NCI-H226 (cell line): ENCODE measurements at regions not wholly inside any gene's neighbourhood (a gene's known extent, or its start where the extent isn't known, plus 50 kb on each side); places are given as distances from the start of the nearest gene placed in this dataset.
A peak's percentile ranks its signal among the peaks of the same experiment; 100 is the strongest.

Experiments used
- DNase-seq: peaks from one replicate; pipeline ENCODE4 v3.0.0-alpha.2; 2015

DNA sequence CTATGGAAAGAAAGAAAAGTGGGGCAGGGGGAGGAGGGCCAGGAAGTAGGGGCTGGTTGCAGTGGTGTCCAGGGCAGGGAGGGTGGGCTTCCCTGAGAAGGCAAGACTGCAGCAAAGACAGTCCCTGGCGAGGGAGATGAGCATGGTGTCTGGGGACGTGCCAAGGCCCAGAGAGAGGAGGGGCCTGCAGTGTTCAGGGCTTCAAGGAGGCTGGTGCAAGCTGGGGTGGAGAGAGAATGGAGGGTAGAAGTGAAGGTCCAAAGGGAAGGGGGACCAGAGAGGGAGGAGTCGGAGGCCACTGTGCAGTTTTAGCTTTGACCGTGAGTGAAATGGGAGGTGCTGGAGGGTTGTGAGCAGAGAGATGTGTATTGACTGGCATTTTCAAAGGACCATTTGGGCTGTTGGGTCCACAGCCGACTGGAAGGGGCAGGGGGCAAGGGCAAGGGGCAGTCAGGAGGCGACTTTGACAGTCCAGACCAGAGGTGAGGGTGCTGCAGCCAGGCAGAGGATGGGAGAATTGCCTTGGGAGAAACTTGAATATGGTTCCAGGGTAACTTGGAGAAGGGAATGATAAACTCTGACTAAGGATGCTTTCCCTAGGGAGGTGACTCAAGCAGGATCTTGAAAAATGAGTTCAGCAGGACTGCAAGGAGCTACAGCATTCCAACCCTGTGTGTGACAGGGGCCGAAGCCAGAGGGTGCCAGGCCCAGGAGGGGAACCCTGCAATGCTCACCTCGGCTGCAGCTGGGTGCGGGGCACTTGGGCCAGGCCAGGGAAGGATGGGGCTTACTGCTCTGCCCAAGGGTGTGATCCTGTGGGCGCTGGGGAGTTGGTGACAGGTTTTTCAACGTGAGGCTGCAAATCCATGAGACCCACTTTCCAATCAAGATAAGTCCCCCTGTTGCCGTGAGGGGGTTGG is 177.1 kb upstream of the HAAO start:
- DNase-seq: peak; percentile 81

GRCh38 chr2:42967959-42968674 is 175.7 kb upstream of the HAAO start:
- no peak for DNase-seq

DNA sequence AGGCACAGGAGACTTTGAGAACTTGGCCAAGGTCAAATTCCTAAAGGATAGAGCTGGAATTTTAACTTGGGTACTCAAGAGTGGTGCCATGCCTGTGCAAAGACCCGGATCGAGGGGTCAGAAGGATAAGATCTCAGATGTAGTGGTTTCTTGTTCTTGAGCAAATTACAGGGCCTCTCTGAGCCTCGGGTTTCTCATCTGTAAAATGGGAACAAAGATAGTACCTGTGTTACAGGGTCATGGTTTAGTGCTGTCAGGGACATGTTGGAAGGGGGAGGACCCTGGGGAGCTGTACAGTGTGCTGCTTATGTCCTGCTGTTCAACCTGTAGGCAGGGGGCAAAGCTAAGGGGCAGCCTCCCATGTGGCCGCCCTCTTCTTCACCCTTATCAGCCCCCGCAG is 173.5 kb upstream of the HAAO start:
- DNase-seq: no peak

DNA sequence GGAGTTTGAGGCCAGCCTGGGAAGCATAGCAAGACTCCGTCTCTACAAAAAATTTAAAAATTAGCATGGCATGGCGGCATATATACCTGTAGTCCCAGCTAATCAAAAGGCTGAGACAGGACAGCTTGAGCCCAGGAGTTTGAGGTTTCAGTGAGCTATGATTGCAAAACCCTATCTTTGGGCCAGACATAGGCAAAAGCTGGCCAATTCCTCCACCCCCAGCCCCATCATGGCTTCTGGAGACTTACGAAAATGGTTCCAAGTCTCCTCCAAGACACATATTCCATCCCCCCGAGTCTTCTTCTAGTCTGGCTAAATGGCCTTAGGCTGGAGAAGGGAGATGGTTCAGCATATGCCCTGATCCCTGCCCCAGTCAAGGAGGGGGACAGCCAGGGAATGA is 172.8 kb upstream of the HAAO start:
- no peak for DNase-seq

- DNase-seq: peak; percentile 87
Measured at GRCh38 chr2:42964439-42965083, 172.2 kb upstream of the HAAO start.

- DNase-seq: no peak
Measured at GRCh38 chr2:42963452-42964068, 171.2 kb upstream of the HAAO start.

DNA sequence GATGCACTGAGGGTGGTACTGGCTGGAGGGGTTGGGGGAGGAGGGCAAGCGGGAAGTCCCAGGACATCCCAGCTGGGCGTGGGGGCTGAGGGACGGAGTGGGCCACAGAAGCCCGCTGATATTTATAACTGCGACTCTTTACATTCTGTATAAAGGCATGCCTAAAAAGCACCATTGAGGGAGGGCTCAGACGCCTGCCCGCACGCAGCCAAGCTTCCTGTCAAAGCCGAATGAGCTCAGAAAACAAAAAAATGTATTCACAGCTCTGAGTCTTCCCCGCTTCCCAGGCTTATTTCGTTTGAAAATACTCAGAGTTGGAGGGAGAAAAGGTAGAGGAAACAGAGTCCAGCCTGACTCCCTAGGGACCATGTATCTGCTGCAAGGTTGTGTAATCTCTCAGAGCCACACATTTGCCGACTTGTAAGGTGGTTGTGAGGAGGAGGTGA is 170.1 kb upstream of the HAAO start:
- no peak for DNase-seq

DNA sequence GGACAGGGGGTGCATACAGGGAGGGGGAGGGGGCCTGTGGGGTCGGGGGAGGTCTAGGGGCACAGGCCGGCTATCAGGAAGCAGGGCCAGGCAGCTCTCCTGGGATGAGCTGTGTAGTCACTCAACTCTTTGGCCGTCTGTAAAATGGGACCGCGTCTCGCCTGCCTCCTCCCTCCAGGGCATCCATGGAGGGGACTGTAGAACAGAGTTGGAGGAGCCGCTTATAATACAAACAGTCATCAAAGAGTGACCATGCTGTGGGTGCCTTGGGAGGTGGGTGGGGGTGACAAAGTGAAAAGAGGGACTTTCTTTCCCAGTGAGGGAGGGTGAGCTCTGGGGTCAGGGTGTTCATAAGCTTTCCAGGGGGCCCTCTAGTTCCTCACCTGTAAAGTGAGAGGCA is 169.6 kb upstream of the HAAO start:
- DNase-seq: no peak

- DNase-seq: no peak
Measured at GRCh38 chr2:42961385-42961811, 169.0 kb upstream of the HAAO start.

GRCh38 chr2:42960842-42961180 is 168.4 kb upstream of the HAAO start:
- no peak for DNase-seq

DNA sequence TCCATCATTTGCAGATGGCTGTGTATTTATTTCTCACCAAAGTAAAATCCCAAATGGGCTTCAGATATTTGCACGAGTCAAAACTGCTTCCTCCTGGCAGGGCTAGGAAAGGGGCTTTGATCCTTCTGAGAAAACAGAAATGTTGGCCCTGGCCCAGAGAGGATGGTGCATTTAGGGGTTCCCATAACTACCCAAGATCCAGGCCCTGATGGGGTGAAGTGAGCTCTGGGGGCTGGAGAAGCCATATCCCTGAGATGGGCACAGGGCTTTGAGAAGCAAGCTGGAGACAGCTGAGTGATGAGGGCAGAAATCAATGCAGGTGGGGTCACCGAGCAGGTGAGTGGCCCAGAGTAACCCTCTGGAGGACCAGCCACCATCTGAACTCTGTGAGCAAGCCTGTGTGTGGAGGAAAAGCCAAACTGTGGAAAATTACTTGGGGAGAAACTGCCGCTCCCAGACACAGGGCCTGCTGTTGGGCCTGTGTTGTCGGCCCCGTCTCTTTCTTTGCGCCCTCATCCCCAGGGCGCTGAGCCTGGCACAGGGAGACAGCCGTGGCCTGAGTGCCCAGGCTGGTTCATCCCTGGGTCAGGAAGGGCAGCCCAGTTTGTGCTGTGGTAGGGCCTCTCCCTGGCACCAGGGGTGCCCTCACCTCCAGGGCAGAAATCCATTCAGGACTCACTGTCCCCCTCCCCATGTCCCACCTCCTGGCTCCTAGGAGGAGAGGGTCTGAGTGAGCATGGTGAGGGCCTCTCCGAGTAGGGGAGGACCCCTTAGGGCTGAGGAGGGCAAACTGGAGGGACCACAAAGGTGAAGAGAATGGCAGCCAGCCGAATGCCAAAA is 167.8 kb upstream of the HAAO start:
- no peak for DNase-seq

- DNase-seq: peak; percentile 62
Measured at GRCh38 chr2:42959234-42960001, 167.0 kb upstream of the HAAO start.

DNA sequence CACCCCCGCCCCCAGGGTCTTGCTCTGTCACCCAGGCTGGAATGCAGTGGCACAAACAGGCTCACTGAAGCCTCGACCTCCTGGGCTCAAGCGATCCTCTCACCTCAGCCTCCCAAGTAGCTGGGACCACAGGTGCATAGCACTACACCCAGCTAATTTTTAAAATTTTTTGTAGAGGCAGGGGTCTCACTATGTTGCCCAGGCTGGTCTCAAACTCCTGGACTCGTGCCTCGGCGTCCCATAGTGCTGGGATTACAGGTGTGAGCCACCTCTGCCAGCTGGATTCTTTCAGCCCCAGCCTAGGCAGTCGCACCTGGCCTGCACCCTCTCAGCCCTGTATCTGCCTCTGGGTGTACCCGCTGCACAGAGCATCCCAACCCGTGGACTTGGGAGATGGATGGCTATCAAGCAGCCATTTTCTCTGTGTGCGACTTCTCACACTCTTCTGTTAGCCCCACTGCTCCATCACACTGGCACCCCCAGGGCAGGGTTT is 166.4 kb upstream of the HAAO start:
- no peak for DNase-seq

DNA sequence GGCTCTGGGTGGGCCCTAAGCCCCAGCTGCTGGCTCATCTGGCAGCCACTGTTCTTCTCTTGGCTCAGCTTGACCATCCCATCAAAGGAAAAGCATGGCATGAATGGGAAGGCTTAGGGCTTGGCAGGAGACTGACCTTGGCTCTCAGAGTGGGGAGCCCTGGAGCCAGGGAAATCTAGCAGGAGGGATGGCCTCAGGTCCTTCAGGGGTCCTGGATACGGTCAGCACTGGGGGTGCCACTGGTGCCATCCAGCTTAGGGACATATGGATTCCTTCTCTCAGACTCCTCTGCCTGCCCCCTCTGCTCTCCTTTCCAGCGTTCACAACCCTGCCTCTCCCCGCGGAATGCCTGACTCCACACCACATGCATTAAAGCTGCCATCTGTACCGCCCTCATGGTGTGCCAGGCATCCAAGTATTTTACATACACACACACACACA is 165.5 kb upstream of the HAAO start:
- DNase-seq: no peak

DNA sequence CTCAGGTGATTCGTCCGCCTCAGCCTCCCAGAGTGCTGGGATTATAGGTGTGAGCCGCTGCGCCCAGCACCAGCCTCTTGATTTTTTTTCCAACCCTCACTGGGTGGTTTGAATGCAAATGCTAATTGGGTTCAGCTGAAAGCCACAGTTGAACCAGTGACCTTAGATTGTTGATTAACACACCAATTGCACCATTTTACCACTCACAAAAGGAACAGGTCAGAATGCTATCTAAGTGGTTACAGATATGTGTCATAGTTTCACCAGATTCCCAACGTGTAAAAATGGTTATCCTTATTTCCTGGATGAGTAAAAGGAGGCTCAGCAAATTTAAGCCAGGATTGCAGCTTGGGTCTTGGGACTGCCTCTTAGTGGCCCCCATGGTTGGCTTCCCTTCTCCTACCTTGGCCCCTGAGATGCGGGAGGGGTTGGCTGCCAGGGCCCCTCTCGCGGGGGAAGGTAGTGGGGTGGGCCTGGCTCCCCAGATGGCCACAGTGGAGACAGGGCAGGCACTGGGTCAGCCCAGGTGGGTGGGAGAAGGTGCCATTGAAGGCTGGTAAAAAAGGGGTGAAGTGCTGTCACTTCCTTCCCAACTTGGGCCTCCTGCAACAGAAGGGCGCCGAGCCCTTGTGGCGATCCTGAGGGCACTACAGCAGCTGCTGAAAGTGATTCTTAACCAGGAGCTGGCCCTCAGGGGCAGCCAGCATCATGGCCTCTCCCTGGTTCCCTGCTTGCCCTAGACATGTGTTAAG is 164.9 kb upstream of the HAAO start:
- peak; percentile 85 for DNase-seq

GRCh38 chr2:42954227-42954962 is 162.0 kb upstream of the HAAO start:
- DNase-seq: peak; percentile 72

DNA sequence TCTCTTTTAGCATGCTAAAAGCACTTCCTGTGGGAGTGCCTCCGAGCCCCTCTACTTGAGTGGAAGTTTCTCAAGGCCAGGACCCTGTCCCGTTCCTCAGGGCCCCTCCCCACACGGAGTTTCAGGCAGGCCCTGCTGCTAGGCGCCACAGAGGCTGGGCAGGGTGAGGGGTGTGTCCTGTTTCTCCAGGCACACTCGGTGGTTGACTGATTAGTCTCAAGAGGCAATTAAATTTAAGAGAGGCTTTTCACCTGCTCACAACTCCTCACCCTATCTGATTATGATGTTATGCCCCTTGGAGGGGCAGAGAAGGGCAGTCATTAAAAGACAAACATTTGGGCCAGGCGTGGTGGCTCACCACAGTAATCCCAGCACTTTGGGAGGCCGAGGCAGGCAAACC is 160.8 kb upstream of the HAAO start:
- DNase-seq: no peak

DNA sequence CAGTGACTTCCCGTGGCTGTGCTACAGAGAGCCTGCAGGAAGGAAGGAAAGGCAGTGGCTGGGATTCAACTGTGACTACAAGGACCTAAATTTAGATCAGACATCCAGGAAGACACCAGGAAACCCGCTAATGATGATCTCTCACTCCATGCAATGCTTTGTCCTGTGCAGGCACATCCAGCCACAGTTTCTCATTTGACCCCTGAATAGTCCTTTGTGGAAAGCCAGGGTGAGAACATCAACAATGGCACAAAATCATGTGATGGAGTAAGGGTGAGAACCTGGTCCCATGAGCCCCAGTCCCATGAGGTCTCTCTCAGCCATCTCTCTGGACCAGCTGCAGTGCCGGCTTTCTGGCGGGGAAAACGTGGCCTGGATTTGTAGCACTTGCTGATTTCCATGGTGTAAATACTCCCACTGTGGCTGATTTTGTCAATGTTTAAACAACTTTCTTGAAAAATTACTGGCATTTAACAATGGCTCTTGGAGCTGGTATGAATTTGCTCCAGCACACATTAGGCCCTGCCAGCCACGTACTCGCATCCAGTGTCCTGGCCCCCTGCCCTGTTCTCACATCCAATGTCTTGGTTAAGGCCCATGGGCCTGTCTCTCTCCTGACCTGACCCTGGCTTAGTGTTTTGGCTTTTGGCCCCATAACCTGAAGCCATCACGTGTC is 159.0 kb upstream of the HAAO start:
- no peak for DNase-seq

DNA sequence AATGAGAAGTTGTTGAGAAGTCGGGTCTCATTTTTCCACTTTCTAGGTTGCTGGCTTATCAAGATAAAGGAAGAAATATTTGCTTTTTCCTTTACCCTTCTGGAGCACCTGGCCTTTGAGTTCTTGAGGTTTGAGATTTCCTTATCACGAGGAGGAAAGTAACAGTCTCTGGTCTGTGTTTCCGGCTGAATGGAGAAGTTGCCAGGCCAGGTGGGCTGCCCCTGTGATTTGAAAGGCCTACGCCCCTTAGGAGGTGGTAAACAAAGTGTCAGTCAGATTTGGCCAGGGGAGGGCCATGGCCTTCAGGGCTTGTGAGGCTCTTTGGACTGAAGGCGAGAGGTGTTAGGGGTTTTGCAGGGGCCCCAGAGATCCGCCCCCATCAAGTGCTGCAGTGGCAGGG is 156.7 kb upstream of the HAAO start:
- no peak for DNase-seq
